ENCODE measurements at regions not wholly inside any gene's neighbourhood (a gene's known extent, or its start where the extent isn't known, plus 50 kb on each side); places are given as distances from the start of the nearest gene placed in this dataset.

GRCh38 chr12:91562476-91562875, 379.9 kb upstream of the DCN start:
- no peak for TF ChIP-seq POLR2A (IDR thresholded peaks at IDR 0.05)
- no peak for TF ChIP-seq CTCF (IDR thresholded peaks at IDR 0.05)
- TF ChIP-seq EP300 (IDR thresholded peaks at IDR 0.05), result no peak

All from sigmoid colon (tissue), 4 donors.